Hepatocyte (in vitro differentiated cells): ENCODE measurements at regions not wholly inside any gene's neighbourhood (a gene's known extent, or its start where the extent isn't known, plus 50 kb on each side); places are given as distances from the start of the nearest gene placed in this dataset.

Source experiments
- DNase-seq: peaks from one replicate; pipeline ENCODE4 v3.0.0-alpha.2; 2016; ENCODE audit warnings: low spot score
- H2AFZ ChIP-seq: fragments of 200-600 bp; sonication (generic); 2 replicates; pipeline ENCODE4 v1.6.0; 2016; ENCODE audit warnings: antibody characterized with exemption, mild to moderate bottlenecking
- H3K27ac ChIP-seq: fragments of 200-600 bp; sonication (generic); 2 replicates; pipeline ENCODE4 v1.5.1; 2016; ENCODE audit warnings: mild to moderate bottlenecking
- H3K27me3 ChIP-seq: fragments of 200-600 bp; sonication (generic); 2 replicates; pipeline ENCODE4 v1.6.1; 2016
- H3K36me3 ChIP-seq: fragments of 200-600 bp; sonication (generic); replicated peaks from 2 replicates; pipeline ENCODE4 v1.5.1; 2016; ENCODE audit warnings: low read depth; ENCODE audit not compliant: insufficient read depth
- H3K4me1 ChIP-seq: fragments of 200-600 bp; sonication (generic); 2 replicates; pipeline ENCODE4 v1.5.1; 2016; ENCODE audit warnings: mild to moderate bottlenecking, moderate library complexity; ENCODE audit not compliant: insufficient read depth
- H3K4me2 ChIP-seq: fragments of 200-600 bp; sonication (generic); 2 replicates; pipeline ENCODE4 v1.6.0; 2016
- H3K4me3 ChIP-seq: fragments of 200-600 bp; sonication (generic); 2 replicates; pipeline ENCODE4 v1.5.1; 2016; ENCODE audit warnings: mild to moderate bottlenecking
- H3K79me2 ChIP-seq: fragments of 200-600 bp; sonication (generic); 2 replicates; pipeline ENCODE4 v1.6.0; 2017; ENCODE audit warnings: mild to moderate bottlenecking
- H3K9me2 ChIP-seq: fragments of 200-600 bp; sonication (generic); replicated peaks from 2 replicates; pipeline ENCODE4 v1.6.0; 2017; ENCODE audit warnings: mild to moderate bottlenecking; ENCODE audit not compliant: insufficient read depth
- H3K9me3 ChIP-seq: fragments of 200-600 bp; sonication (generic); 2 replicates; pipeline ENCODE4 v1.5.1; 2016; ENCODE audit warnings: low read depth, mild to moderate bottlenecking
- H4K20me1 ChIP-seq: fragments of 200-600 bp; sonication (generic); 2 replicates; pipeline ENCODE4 v1.6.0; 2016; ENCODE audit warnings: mild to moderate bottlenecking; ENCODE audit not compliant: insufficient read depth, poor library complexity, severe bottlenecking
- EZH2 ChIP-seq: fragments of 200-600 bp; sonication (generic); IDR thresholded peaks from 2 replicates; pipeline ENCODE4 v1.6.1; 2016; ENCODE audit warnings: antibody characterized with exemption, mild to moderate bottlenecking, borderline replicate concordance
- EZH2phosphoT487 ChIP-seq: fragments of 200-600 bp; sonication (generic); IDR thresholded peaks from one replicate; pipeline ENCODE4 v1.6.1; 2018; ENCODE audit warnings: antibody characterized with exemption, mild to moderate bottlenecking, low read depth, moderate library complexity; ENCODE audit not compliant: unreplicated experiment, severe bottlenecking
- WGBS: methylation state at CpG from one replicate; pipeline ENCODE4 v1.1.6; 2016; ENCODE audit warnings: low lambda C conversion rate; ENCODE audit errors: missing lambda C conversion rate; 5-methylcytosine and 5-hydroxymethylcytosine counted together
- TF ChIP-seq, protein P1 (sequence below): fragments of 200-600 bp; sonication (generic); IDR thresholded peaks from 2 replicates; pipeline ENCODE4 v1.5.1; 2016; ENCODE audit warnings: antibody characterized with exemption, mild to moderate bottlenecking; ENCODE audit not compliant: poor library complexity

DNA sequence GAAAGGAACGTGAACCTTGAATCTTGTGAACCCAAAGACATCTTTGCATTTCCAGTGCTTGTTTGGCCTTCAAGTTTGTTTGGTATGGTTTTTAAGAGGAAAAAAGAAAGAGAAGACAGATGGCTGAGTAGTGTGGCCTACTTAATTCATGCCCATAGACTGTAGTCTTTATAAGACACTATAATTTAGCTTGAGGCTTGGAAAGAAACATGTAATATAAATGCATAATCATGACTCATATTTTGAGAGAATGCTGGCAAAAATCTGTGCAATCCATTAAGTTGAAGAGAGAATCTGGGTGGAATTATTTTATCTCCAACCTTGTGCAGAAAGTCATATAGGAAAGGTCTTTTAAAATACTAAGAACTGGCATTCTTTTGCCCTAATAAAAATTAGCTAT is 179.3 kb downstream of the SIPA1L2 start:
- Histone ChIP-seq H3K79me2 (peaks cover 25% of the 10 kb centered on the region), H3K4me3 (no peak overlapping the region), H4K20me1 (no peaks in the 10 kb centered on the region), H3K27me3 (no peaks in the 10 kb centered on the region), H3K36me3 (no peaks in the 10 kb centered on the region), H3K9me3 (no peaks in the 10 kb centered on the region), H3K9me2 (no peaks in the 10 kb centered on the region), H2AFZ (no peak overlapping the region), H3K4me2 (no peak overlapping the region), H3K4me1 (no peaks in the 10 kb centered on the region), H3K27ac (no peak overlapping the region)
- 97% methylated on average over 1 of the region's 1 CpG for WGBS
- no peak for DNase-seq
- TF ChIP-seq EZH2: no peak
- TF ChIP-seq, protein P1, sequence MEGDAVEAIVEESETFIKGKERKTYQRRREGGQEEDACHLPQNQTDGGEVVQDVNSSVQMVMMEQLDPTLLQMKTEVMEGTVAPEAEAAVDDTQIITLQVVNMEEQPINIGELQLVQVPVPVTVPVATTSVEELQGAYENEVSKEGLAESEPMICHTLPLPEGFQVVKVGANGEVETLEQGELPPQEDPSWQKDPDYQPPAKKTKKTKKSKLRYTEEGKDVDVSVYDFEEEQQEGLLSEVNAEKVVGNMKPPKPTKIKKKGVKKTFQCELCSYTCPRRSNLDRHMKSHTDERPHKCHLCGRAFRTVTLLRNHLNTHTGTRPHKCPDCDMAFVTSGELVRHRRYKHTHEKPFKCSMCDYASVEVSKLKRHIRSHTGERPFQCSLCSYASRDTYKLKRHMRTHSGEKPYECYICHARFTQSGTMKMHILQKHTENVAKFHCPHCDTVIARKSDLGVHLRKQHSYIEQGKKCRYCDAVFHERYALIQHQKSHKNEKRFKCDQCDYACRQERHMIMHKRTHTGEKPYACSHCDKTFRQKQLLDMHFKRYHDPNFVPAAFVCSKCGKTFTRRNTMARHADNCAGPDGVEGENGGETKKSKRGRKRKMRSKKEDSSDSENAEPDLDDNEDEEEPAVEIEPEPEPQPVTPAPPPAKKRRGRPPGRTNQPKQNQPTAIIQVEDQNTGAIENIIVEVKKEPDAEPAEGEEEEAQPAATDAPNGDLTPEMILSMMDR: no peak

DNA sequence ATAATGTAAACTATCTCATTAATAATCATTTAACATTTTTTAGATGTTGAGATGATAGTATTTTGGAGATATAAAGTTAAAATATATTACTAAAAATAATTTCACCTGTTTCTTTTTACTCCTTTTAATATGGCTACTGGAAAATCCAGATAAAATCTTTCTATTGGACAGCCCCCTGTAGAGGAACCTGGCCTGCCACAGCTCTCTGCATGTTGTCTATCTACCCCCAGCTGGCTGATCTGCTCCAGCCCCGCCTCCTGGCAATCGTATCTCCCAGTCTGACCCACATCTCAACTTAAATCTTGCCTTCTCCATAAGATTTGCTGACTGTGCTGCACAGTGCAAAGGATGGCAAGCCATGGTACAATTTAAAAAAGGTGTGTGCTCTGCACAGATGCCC is 182.8 kb downstream of the SIPA1L2 start:
- Histone ChIP-seq H3K36me3 (no peaks in the 10 kb centered on the region), H3K4me3 (no peak overlapping the region), H2AFZ (no peak overlapping the region), H3K79me2 (peaks cover 15% of the 10 kb centered on the region), H3K27ac (no peak overlapping the region), H3K9me2 (no peaks in the 10 kb centered on the region), H3K9me3 (no peaks in the 10 kb centered on the region), H4K20me1 (no peaks in the 10 kb centered on the region), H3K27me3 (no peaks in the 10 kb centered on the region), H3K4me2 (no peak overlapping the region), H3K4me1 (no peaks in the 10 kb centered on the region)
- TF ChIP-seq, protein P1: no peak
- TF ChIP-seq EZH2phosphoT487 (no peak), EZH2 (no peak)
- no peak for DNase-seq
- WGBS: 78% methylated on average over 2 of the region's 2 CpGs

DNA sequence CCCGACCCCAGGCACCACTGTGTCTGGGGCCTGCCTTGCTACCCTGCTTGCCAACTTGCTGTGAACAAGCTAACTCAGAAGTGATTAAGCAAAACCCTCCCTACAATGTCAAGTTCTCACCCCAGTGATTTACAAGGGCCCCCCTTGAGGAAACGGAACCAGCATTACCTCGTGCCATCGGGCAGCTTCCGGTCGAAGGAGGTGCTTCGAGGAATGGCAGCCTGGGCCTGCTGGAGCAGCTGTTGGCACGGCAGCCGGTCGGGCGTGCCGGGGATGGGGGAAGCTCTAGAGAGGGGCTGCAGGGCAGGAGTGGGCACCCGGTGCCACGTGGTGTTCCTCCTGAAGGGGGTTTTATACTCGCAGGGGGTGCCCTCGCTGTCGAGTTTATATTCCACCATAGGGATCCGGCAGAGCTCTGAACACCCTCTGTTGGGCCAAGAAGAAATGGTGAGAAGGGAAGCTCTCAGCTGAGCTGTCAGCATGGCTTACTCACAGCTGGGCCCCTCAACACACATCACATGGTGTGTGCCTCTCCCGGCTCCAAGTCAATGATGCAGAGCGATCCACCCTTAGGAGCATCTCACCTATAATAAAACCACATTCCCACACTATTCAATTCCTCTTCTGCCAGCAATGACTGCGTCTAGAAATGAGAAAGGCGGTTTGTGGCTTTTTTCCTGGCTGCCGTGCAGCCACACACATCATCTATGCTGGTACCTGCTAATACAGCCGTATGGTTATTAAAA is 184.4 kb downstream of the SIPA1L2 start:
- DNase-seq: no peak
- no peak for TF ChIP-seq EZH2
- TF ChIP-seq, protein P1: no peak
- no peak for TF ChIP-seq EZH2phosphoT487
- Histone ChIP-seq H3K27me3 (no peaks in the 10 kb centered on the region), H2AFZ (no peak overlapping the region), H3K27ac (no peak overlapping the region), H3K4me2 (no peak overlapping the region), H3K79me2 (peaks cover 15% of the 10 kb centered on the region), H4K20me1 (no peaks in the 10 kb centered on the region), H3K9me3 (no peaks in the 10 kb centered on the region), H3K9me2 (no peaks in the 10 kb centered on the region), H3K4me3 (no peak overlapping the region), H3K36me3 (no peaks in the 10 kb centered on the region), H3K4me1 (no peaks in the 10 kb centered on the region)
- WGBS: 95% methylated on average over 24 of the region's 24 CpGs

DNA sequence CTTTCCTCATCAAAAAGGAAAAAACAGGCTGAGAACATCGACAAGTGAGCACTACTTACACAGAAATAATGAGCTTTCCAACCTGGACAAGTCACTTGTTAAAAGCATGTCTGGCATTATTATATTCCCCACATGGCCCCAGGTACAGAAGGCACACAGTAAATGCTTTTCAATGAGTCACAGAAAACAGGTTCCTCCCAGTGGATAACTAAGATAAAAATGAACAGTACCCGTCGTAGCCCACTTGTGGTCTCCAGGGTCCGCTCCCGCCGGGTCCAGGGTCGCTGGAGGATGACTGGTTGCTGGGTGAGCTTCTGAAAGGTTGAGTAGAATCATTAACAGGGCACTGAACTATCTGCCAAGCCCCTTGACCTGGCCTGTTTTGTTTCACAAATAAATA is 186.6 kb downstream of the SIPA1L2 start:
- Histone ChIP-seq H4K20me1 (no peaks in the 10 kb centered on the region), H3K9me3 (no peaks in the 10 kb centered on the region), H2AFZ (no peak overlapping the region), H3K9me2 (no peaks in the 10 kb centered on the region), H3K27ac (no peak overlapping the region), H3K4me1 (no peaks in the 10 kb centered on the region), H3K36me3 (no peaks in the 10 kb centered on the region), H3K4me3 (no peak overlapping the region), H3K79me2 (peaks cover 6% of the 10 kb centered on the region), H3K27me3 (no peaks in the 10 kb centered on the region), H3K4me2 (no peak overlapping the region)
- DNase-seq: no peak
- TF ChIP-seq EZH2 (no peak), EZH2phosphoT487 (no peak)
- TF ChIP-seq, protein P1: no peak
- WGBS: 69% methylated on average over 7 of the region's 7 CpGs
